ENCODE measurements at regions not wholly inside any gene's neighbourhood (a gene's known extent, or its start where the extent isn't known, plus 50 kb on each side); places are given as distances from the start of the nearest gene placed in this dataset.

- TF ChIP-seq LRRFIP1 (CRISPR knock-in tag; conservative IDR thresholded peaks at IDR 0.05) (no peak), NCOA5 (CRISPR knock-in tag; IDR thresholded peaks at IDR 0.05) (no peak), ZNF143 (CRISPR knock-in tag; IDR thresholded peaks at IDR 0.05) (no peak), ZFP1 (CRISPR knock-in tag; IDR thresholded peaks at IDR 0.05) (no peak), ZMAT3 (CRISPR knock-in tag; conservative IDR thresholded peaks at IDR 0.05) (no peak), RFX3 (CRISPR knock-in tag; IDR thresholded peaks at IDR 0.05) (no peak)
Observed at GRCh38 chr14:106302661-106303060, 776.3 kb downstream of the TMEM121 start (continued).

- H2AFZ ChIP-seq (ENCODE audit: low read length), result no peak overlapping the region
- intact Hi-C loops (cut with micrococcal nuclease; ENCODE audit: unreplicated experiment), result no loop called here
- H3K9me3 ChIP-seq (ENCODE audit: low read length), result peaks cover 8% of the 10 kb centered on the region
- H3K36me3 ChIP-seq (replicated peaks in 1 of 2; ENCODE audit: control insufficient read depth in 1 of 2, insufficient read depth in 2 of 2, low read length in 2 of 2), result no peaks in the 10 kb centered on the region
- no peak overlapping the region for H3K4me3 ChIP-seq (replicated peaks in 1 of 3; ENCODE audit: insufficient read depth in 1 of 3, low read depth in 2 of 3, low read length in 3 of 3)
- no TSS peak for BruUV-seq (replicated peaks)
- no peaks in the 10 kb centered on the region; a peak in 1 of 5 replicates for H3K27me3 ChIP-seq (ENCODE audit: control insufficient read depth in 1 of 2, insufficient read depth in 2 of 2, low read length in 2 of 2)
- no peaks in the 10 kb centered on the region for H3K79me2 ChIP-seq (ENCODE audit: insufficient read depth, low read length)
- H3K27ac ChIP-seq (ENCODE audit: extremely low read length, insufficient read depth, low read length), result no peak overlapping the region
- H3K9ac ChIP-seq (ENCODE audit: insufficient read depth, low read depth, low read length), result no peak overlapping the region
- in situ Hi-C loops (cut with HindIII; ENCODE audit: extremely low pct_ligation_motif_present, low pct_unique_long_range_greater_than_20kb), result no loop called here
- ChIA-PET POLR2A (no interaction called here), CTCF (ENCODE audit: low intra/inter-chr PET ratio, low total read pairs) (no interaction called here)
- no peak for DNase-seq (ENCODE audit: low spot score)
- no peaks in the 10 kb centered on the region for H3K4me1 ChIP-seq (ENCODE audit: insufficient read depth, low read length)
- FAIRE-seq, result no peak
- no peaks in the 10 kb centered on the region for H4K20me1 ChIP-seq (ENCODE audit: insufficient read depth, low read length)
- 35% methylated on average over 5 of the region's 5 CpGs for WGBS (ENCODE audit: low lambda C conversion rate)
- no peak overlapping the region for H3K4me2 ChIP-seq (ENCODE audit: low read depth, low read length)
- no peak for ATAC-seq
- TF ChIP-seq ZSCAN31 (CRISPR knock-in tag; IDR thresholded peaks at IDR 0.05; ENCODE audit: low read depth) (no peak), MBD4 (IDR thresholded peaks at IDR 0.05; ENCODE audit: borderline replicate concordance, low read length) (no peak), DPF2 (CRISPR knock-in tag; IDR thresholded peaks at IDR 0.05; ENCODE audit: borderline replicate concordance, low read depth) (no peak), DRAP1 (CRISPR knock-in tag; IDR thresholded peaks at IDR 0.05) (no peak), MAFK (conservative IDR thresholded peaks at IDR 0.05 in 1 of 2, IDR thresholded peaks at IDR 0.05 in 1 of 2; ENCODE audit: low read length in 2 of 2) (no peak), KDM4B (CRISPR knock-in tag; IDR thresholded peaks at IDR 0.05) (no peak), ZNF670 (CRISPR knock-in tag; IDR thresholded peaks at IDR 0.05; ENCODE audit: borderline replicate concordance) (no peak), RFX5 (IDR thresholded peaks at IDR 0.05; ENCODE audit: low read depth, low read length) (no peak), SKI (IDR thresholded peaks at IDR 0.05; ENCODE audit: partially characterized antibody) (no peak), AHDC1 (CRISPR knock-in tag; IDR thresholded peaks at IDR 0.05; ENCODE audit: borderline replicate concordance) (no peak)
Observed at GRCh38 chr14:106304271-106304670, 777.9 kb downstream of the TMEM121 start.

Measured in HepG2 (cell line).